HFF-Myc (cell line): ENCODE measurements at regions not wholly inside any gene's neighbourhood (a gene's known extent, or its start where the extent isn't known, plus 50 kb on each side); places are given as distances from the start of the nearest gene placed in this dataset.

ENCODE experiments used
- DNase-seq: peaks from one replicate; pipeline ENCODE4 v3.0.0-alpha.2; 2011; ENCODE audit warnings: low read depth; ENCODE audit errors: extremely low read depth
- H3K4me3 ChIP-seq: replicated peaks from 2 replicates; pipeline ENCODE4 v1.5.1; 2011; ENCODE audit warnings: low read depth, mild to moderate bottlenecking, control low read depth, low read length
- CTCF ChIP-seq: IDR thresholded peaks from 2 replicates; pipeline ENCODE4 v1.5.1; 2012; ENCODE audit warnings: mild to moderate bottlenecking, low read depth, low read length, control low read depth; ENCODE audit errors: missing control alignments

- DNase-seq = no peak
- H3K4me3 ChIP-seq = no peak overlapping the region
- TF ChIP-seq CTCF = no peak
Measured at GRCh38 chr2:149954981-149955600, 367.5 kb upstream of the MMADHC start.

- no peak for DNase-seq
- H3K4me3 ChIP-seq = no peak overlapping the region
- no peak for TF ChIP-seq CTCF
Measured at GRCh38 chr2:149953627-149954026, 366.1 kb upstream of the MMADHC start.

GRCh38 chr2:149931486-149931885, 343.9 kb upstream of the MMADHC start:
- DNase-seq = no peak
- H3K4me3 ChIP-seq = no peak overlapping the region
- TF ChIP-seq CTCF = no peak

DNA sequence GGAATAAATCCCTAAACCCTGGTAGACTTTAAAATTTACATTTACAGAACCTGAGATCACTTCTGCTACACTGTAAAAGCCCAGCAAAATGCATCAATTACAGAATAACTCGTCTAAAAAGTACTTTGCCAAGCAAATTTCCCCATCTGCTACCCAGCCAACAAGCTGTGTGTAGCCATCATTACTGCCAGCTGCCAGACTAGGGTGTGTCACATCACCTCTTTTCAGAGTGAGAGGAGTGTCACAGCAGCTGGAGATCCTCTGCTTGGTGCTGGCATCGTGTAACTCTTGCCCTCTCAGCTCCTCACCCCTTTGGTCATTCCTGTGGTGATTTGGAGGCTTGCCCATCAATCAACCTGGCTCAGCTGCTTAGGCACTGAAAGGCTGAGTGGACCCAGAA, 340.4 kb upstream of the MMADHC start:
- DNase-seq = no peak
- no peak overlapping the region for H3K4me3 ChIP-seq
- TF ChIP-seq CTCF = no peak

DNA sequence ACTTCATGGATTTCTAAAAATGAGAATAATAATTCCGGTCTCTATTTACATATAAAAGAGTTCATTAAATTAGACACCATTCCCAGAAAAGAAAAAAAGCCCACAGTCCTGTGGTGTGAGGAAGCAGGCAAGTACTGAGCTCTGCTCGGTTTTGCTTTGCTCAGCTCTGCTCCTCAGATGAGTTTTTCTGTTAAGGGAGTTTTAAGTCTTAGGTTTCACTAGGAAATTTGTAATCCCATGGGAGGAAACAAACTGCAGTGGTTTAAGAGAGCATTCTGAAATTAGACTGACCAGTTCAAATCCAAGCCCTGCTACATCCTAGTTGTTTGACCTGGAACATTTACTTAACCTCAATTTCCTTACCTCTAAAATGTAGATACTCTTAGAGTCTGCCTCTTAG, 338.6 kb upstream of the MMADHC start:
- no peak overlapping the region for H3K4me3 ChIP-seq
- TF ChIP-seq CTCF = no peak
- DNase-seq = no peak

- H3K4me3 ChIP-seq = no peak overlapping the region
- no peak for DNase-seq
- no peak for TF ChIP-seq CTCF
Measured at GRCh38 chr2:149924549-149925213, 337.1 kb upstream of the MMADHC start.
